BJ (cell line): ENCODE measurements at regions not wholly inside any gene's neighbourhood (a gene's known extent, or its start where the extent isn't known, plus 50 kb on each side); places are given as distances from the start of the nearest gene placed in this dataset.
A peak's percentile ranks its signal among the peaks of the same experiment; 100 is the strongest.
"Not testable (repeated sequence)": the region's sequence is repeated elsewhere in the genome, so short reads cannot be mapped to it uniquely, and the experiment has no call there.

ENCODE experiments used
- CTCF ChIA-PET: fragments of 350-600 bp; formaldehyde crosslinking; extraction: SDS; loops from one replicate; lab custom pipeline; 2021; ENCODE audit warnings: antibody characterized with exemption, inconsistent platforms; lab: Yijun Ruan, JAX
- POLR2A ChIA-PET: fragments of 300-600 bp; sonication (Branson Sonifier 250); formaldehyde crosslinking; extraction: SDS; loops from one replicate; lab custom pipeline; 2021; ENCODE audit warnings: antibody characterized with exemption; lab: Charles Lee
- DNase-seq: peaks from one replicate; pipeline ENCODE4 v3.0.0-alpha.2; 2011; ENCODE audit warnings: low read depth
- H3K27me3 ChIP-seq: 2 replicates; pipeline ENCODE4 v1.6.0; 2011; ENCODE audit warnings: low read length; ENCODE audit not compliant: control insufficient read depth, insufficient read depth
- H3K36me3 ChIP-seq: 2 replicates; pipeline ENCODE4 v1.5.1; 2011; ENCODE audit warnings: low read length; ENCODE audit not compliant: control insufficient read depth, insufficient read depth
- H3K4me3 ChIP-seq: 2 replicates; pipeline ENCODE4 v1.5.1; 2011; ENCODE audit warnings: low read depth, mild to moderate bottlenecking, control low read depth, low read length
- TF ChIP-seq, protein P1 (sequence below): IDR thresholded peaks from 2 replicates; pipeline ENCODE4 v1.5.1; 2011; ENCODE audit warnings: low read depth, mild to moderate bottlenecking, control low read depth, inconsistent platforms, low read length, moderate library complexity; ENCODE audit not compliant: insufficient read depth

DNA sequence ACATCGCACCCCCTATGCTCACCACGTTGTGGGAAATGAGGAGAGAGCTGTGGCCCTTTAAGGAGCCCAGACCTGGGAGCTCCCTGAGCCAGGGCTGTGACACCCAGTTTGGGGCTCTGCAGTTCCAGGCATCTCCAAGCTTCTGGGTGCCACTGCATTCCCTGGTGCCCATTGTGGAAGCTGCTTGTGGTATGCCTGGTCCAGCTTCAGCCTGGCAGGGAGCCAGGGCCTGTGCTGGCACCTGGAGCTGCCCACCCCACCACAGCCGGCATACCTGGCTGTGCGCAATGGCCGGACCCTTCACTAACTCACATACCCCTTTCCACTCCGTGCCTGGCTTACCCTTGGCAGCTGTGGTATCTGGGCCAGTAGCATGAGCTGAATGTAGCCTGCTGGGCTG is 107.9 kb upstream of the OR4E1 start:
- TF ChIP-seq, protein P1, sequence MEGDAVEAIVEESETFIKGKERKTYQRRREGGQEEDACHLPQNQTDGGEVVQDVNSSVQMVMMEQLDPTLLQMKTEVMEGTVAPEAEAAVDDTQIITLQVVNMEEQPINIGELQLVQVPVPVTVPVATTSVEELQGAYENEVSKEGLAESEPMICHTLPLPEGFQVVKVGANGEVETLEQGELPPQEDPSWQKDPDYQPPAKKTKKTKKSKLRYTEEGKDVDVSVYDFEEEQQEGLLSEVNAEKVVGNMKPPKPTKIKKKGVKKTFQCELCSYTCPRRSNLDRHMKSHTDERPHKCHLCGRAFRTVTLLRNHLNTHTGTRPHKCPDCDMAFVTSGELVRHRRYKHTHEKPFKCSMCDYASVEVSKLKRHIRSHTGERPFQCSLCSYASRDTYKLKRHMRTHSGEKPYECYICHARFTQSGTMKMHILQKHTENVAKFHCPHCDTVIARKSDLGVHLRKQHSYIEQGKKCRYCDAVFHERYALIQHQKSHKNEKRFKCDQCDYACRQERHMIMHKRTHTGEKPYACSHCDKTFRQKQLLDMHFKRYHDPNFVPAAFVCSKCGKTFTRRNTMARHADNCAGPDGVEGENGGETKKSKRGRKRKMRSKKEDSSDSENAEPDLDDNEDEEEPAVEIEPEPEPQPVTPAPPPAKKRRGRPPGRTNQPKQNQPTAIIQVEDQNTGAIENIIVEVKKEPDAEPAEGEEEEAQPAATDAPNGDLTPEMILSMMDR = no peak
- ChIA-PET CTCF (no interaction called here), POLR2A (no interaction called here)
- DNase-seq = no peak
- Histone ChIP-seq H3K36me3 (no peaks in the 10 kb centered on the region), H3K27me3 (no peaks in the 10 kb centered on the region), H3K4me3 (no peak overlapping the region)

DNA sequence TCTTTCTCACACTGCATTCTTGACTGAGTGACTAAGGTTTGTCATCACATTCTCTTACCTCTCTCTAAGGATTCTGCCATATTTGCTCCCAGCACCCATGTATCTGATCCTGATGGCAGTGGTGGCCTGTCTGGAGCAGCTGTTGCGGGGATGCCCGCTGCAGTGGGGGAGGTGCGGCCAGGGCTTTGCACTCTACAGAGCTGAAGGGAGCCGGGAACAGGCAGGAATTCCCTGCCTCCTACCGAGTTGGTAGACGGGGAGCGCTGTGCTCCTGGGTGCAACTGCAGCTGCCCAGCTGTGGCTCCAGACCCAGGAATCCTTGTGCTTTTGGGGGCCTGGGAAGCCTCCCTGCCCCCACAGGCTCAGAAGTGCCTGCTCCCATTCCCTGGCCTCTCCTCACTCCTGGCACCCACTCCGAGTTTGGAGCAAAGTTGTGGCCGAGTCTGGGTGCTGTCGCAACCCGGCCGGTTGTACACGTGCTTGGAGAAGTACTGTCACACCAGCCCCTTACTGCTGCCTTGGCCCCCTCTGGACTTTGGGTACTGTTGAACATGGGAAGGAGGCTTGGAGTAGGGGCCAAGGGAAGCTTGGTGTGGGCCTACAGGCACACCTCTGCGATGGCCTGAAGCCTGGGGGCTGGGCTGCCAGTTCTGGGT is 106.9 kb upstream of the OR4E1 start:
- POLR2A ChIA-PET = no interaction called here
- no peaks in the 10 kb centered on the region for H3K27me3 ChIP-seq
- no peaks in the 10 kb centered on the region for H3K36me3 ChIP-seq
- no peak for DNase-seq
- no peak overlapping the region for H3K4me3 ChIP-seq
- TF ChIP-seq, protein P1 = no peak
- CTCF ChIA-PET = no interaction called here

DNA sequence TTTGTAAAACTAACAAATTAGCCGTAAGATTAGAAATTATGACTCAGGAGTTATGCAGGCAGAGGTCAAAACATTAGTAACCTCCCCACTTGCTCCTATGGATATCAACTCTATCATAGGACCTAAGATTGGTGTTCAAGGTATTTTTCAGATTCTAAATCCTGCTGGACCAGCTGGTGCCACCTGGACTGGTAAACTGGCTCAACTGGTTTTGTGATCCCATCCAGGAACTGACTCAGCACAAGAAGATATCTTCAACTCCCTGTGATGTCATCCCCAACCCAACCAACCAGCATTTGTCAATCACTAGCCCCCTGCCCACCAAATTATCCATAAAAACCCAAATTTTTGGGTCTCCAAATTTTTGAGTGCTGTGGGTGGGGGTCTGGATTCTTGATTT is 98.1 kb upstream of the OR4E1 start:
- no peak for DNase-seq
- H3K4me3 ChIP-seq = no peak overlapping the region
- ChIA-PET POLR2A (no interaction called here), CTCF (interaction anchor here (0.6 kb wide), 1 partner anchor 116 kb away, joined by 3 read pairs; no protein-coding TSS in a partner anchor)
- no peaks in the 10 kb centered on the region for H3K36me3 ChIP-seq
- TF ChIP-seq, protein P1 = no peak
- no peaks in the 10 kb centered on the region for H3K27me3 ChIP-seq

DNA sequence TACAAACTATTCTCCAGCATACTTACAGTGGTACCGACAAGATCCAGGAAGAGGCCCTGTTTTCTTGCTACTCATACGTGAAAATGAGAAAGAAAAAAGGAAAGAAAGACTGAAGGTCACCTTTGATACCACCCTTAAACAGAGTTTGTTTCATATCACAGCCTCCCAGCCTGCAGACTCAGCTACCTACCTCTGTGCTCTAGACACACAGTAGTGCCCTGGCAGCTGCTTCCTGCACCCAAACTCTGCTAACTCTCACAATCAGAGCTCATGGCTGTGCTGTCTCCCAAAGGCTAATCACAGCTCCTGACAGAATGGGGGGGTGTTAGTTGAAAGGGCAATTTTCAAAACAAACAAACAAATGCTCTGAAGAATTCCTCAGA is 95.2 kb upstream of the OR4E1 start:
- Histone ChIP-seq H3K36me3 (no peaks in the 10 kb centered on the region), H3K4me3 (no peak overlapping the region), H3K27me3 (no peaks in the 10 kb centered on the region)
- POLR2A ChIA-PET = no interaction called here
- TF ChIP-seq, protein P1 = no peak
- no peak for DNase-seq
- CTCF ChIA-PET = no interaction called here

DNA sequence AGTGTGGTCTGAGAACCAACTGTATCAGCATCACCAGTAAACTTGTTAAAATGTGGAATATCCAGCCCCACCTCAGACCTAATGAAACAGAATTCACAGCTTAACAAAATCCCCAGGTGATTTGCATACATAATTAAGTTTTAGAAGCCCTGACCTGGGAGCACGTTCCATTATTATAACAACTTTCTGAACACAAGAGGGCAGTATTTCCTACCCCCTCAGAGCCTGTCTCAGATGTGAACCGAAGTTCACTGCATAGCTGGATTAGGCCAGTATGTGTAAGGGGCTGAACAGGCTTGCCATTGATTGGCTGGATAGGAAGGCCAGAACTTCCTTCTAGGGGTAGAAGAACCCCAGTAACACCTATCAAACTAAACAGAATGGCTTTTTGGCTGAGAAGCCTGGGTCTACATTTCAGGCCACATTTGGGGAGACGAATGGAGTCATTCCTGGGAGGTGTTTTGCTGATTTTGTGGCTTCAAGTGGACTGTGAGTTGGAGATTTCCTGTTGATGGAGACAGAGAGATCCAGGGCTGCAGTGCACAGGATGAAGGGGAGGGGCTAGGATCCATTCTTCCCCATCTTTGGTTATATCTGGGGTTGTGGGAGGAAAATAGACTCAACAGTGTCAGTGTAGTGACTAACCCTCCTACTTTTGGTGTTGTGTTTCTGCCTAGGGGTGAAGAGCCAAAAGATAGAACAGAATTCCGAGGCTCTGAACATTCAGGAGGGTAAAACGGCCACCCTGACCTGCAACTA is 94.7 kb upstream of the OR4E1 start:
- DNase-seq = no peak
- TF ChIP-seq, protein P1 = 0 out of 2 replicates have a peak, but pooled peaks have one; percentile 10
- H3K27me3 ChIP-seq = no peaks in the 10 kb centered on the region
- CTCF ChIA-PET = interaction anchor here (0.6 kb wide), 1 partner anchor 1159 kb away, joined by 3 read pairs; no protein-coding TSS in a partner anchor
- POLR2A ChIA-PET = no interaction called here
- no peak overlapping the region for H3K4me3 ChIP-seq
- H3K36me3 ChIP-seq = no peaks in the 10 kb centered on the region

DNA sequence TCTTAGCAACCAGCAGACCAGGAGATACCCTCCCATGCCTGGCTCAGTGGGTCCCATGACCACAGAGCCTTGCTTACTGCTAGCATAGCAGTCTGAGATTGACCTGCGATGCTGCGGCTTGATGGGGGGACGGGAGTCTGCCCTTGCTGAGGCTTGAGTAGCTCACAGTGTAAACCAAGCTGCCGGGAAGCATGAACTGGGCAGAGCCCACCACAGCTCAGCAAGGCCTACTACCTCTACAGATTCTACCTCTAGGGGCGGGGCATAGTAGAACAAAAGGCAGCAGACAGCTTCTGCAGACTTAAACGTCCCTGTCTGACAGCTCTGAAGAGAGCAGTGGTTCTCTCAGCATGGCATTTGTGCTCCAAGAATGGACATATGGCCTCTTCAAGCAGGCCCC is 86.7 kb upstream of the OR4E1 start:
- H3K4me3 ChIP-seq, DNase-seq, CTCF ChIA-PET, H3K36me3 ChIP-seq, H3K27me3 ChIP-seq, POLR2A ChIA-PET: not testable (repeated sequence)
